AG09309 (cell line): ENCODE measurements at regions not wholly inside any gene's neighbourhood (a gene's known extent, or its start where the extent isn't known, plus 50 kb on each side); places are given as distances from the start of the nearest gene placed in this dataset.

Experiments
- DNase-seq: peaks from one replicate; pipeline ENCODE4 v3.0.0-alpha.2; 2010; ENCODE audit warnings: low read depth
- H3K4me3 ChIP-seq: 2 replicates; pipeline ENCODE4 v1.5.1; 2011; ENCODE audit warnings: mild to moderate bottlenecking, low read depth, low read length, moderate library complexity; ENCODE audit not compliant: control insufficient read depth
- CTCF ChIP-seq: IDR thresholded peaks from 2 replicates; pipeline ENCODE4 v1.5.1; 2011; ENCODE audit warnings: mild to moderate bottlenecking, low read depth, low read length, inconsistent platforms; ENCODE audit not compliant: insufficient read depth, control insufficient read depth; ENCODE audit errors: missing control alignments

- peak; percentile 1 for DNase-seq
- no peak overlapping the region for H3K4me3 ChIP-seq
Observed at GRCh38 chr2:204110751-204111516, 174.4 kb downstream of the ICOS start.

GRCh38 chr2:204112084-204112770 lies 175.7 kb downstream of the ICOS start:
- no peak for TF ChIP-seq CTCF
- H3K4me3 ChIP-seq: no peak overlapping the region

More at GRCh38 chr2:204110751-204111516, 174.4 kb downstream of the ICOS start:
- TF ChIP-seq CTCF: no peak

GRCh38 chr2:204114295-204115136 lies 178.0 kb downstream of the ICOS start:
- no peak for DNase-seq
- no peak for TF ChIP-seq CTCF
- no peak overlapping the region for H3K4me3 ChIP-seq

More at GRCh38 chr2:204112084-204112770, 175.7 kb downstream of the ICOS start:
- DNase-seq: no peak

GRCh38 chr2:204115137-204116056 lies 178.8 kb downstream of the ICOS start:
- TF ChIP-seq CTCF: no peak
- DNase-seq: no peak
- H3K4me3 ChIP-seq: no peak overlapping the region

GRCh38 chr2:204116159-204116792 lies 179.7 kb downstream of the ICOS start:
- DNase-seq: no peak
- H3K4me3 ChIP-seq: no peak overlapping the region
- no peak for TF ChIP-seq CTCF

GRCh38 chr2:204122425-204122824 lies 185.9 kb downstream of the ICOS start:
- TF ChIP-seq CTCF: no peak
- no peak overlapping the region for H3K4me3 ChIP-seq
- DNase-seq: no peak
